Astrocyte (in vitro differentiated cells and primary cell): ENCODE measurements at regions not wholly inside any gene's neighbourhood (a gene's known extent, or its start where the extent isn't known, plus 50 kb on each side); places are given as distances from the start of the nearest gene placed in this dataset.
"Not testable (repeated sequence)": the region's sequence is repeated elsewhere in the genome, so short reads cannot be mapped to it uniquely, and the experiment has no call there.

Source experiments
- CTCF ChIP-seq: IDR thresholded peaks from 2 replicates; pipeline ENCODE4 v1.5.1; 2011; ENCODE audit warnings: low read depth, mild to moderate bottlenecking, inconsistent platforms, low read length, moderate library complexity; ENCODE audit not compliant: insufficient read depth
- EZH2 ChIP-seq: IDR thresholded peaks from 2 replicates; pipeline ENCODE4 v1.6.1; 2012; ENCODE audit warnings: mild to moderate bottlenecking, low read length, inconsistent platforms; ENCODE audit not compliant: insufficient read depth

- not testable (repeated sequence) for TF ChIP-seq CTCF, EZH2
Observed at GRCh38 chr4:155044251-155044650, 164.2 kb upstream of the NPY2R start.
